NCI-H1417 treated with DMSO at 0.1 percent for 48 hours (cell line): ENCODE measurements at regions not wholly inside any gene's neighbourhood (a gene's known extent, or its start where the extent isn't known, plus 50 kb on each side); places are given as distances from the start of the nearest gene placed in this dataset.

Source experiments
- DNase-seq: peaks from one replicate; lab custom pipeline; 2025; lab: John Stamatoyannopoulos, UW

- no peak for DNase-seq
These were observed 370.5 kb upstream of the RSPO3 start for GRCh38 chr6:126747728-126748540.

- DNase-seq: no peak
These were observed 364.9 kb upstream of the RSPO3 start for GRCh38 chr6:126753606-126754005.

DNA sequence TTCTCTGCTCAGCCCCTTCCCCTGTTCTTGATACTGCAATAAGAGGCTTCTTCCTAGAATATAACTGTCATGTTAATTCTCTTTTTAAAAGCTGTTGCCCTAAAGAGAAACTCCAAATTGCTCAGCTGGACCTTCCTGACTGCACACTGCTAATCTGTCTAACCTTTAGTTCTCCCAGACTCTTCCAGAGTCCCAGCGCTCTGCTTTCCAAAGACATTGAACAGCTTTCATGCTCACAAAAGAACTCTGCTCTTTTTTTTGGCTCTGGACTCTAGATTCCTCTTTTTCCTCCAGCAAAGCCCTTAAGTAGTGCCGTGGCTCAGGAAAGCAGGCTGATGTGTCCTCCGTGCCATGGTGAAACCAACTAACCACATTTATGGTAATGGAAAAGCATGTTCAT, 356.6 kb upstream of the RSPO3 start:
- no peak for DNase-seq

DNA sequence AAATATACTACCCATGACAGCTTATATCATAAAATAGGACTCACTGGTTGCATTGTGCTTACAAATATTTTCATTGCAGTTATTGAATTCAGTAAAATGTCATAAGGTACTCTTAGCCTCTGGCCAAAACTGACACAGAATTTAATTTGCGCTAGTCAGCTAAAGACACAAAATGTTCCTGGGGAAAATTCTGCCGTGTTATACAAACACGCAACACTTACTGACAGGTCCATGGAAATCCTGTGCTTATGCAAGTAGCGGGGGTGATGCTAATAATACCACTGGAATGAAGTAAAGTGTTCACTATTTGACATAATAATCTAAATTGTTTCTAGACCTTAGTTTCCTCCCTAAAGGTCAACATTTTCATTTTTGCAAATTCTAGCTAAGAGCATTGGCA, 354.4 kb upstream of the RSPO3 start:
- no peak for DNase-seq

DNA sequence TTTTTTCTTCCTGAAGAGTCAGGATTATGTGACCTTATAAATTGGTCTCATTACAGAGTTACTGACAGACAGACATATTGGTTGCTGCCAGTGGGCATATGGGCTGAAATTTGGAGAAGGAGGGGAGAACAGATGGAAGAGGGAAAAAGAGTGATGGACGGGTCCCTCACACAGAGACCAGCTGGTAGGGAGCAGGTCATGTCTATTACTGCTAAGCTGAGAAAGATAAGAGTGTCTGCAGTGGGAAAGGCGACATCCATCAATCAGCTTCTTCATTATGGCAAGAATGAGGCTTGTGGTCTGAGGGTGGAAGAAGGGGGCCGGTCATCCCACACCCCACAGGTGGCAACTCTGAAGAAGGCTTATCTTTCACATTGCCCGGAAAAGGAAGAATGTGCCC, 353.8 kb upstream of the RSPO3 start:
- no peak for DNase-seq

- no peak for DNase-seq
These were observed 351.7 kb upstream of the RSPO3 start for GRCh38 chr6:126766820-126767219.

DNA sequence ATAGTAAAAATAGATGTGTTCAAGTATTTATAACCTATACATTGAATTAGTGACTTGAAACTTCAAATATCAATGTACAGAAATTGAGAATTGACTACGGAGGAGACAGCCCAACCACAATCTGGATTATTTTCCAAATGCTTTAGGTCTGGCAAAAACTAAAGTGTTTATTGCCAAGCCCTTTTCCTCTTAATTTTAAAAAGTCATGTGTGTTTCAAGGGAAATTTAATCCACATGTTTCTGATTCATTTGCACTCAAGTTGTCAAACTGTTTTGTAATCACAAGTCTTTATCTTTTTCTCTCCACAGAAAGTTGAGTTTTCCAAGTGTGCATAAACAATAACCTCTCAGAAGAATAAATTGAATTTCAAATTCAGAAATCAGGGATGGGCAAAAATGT, 350.8 kb upstream of the RSPO3 start:
- no peak for DNase-seq

DNA sequence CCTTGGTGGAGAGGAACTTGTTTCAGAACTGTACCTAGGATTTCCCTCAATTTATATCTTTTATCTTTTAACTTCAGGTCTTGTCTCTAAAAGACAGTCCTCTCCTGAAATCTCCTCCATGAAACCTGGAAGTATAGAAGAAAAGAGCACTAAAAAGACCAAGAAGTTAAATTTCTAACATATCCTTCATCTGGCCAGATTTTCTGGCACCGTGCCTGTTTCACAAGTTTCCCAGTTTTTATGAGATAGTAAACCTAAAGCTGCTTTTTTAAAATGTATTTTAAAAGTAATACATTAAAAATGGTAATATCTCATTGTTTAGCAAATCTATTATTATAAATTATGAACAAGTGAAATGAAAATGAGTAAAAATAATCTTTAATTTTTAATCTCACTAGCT, 348.3 kb upstream of the RSPO3 start:
- no peak for DNase-seq

DNA sequence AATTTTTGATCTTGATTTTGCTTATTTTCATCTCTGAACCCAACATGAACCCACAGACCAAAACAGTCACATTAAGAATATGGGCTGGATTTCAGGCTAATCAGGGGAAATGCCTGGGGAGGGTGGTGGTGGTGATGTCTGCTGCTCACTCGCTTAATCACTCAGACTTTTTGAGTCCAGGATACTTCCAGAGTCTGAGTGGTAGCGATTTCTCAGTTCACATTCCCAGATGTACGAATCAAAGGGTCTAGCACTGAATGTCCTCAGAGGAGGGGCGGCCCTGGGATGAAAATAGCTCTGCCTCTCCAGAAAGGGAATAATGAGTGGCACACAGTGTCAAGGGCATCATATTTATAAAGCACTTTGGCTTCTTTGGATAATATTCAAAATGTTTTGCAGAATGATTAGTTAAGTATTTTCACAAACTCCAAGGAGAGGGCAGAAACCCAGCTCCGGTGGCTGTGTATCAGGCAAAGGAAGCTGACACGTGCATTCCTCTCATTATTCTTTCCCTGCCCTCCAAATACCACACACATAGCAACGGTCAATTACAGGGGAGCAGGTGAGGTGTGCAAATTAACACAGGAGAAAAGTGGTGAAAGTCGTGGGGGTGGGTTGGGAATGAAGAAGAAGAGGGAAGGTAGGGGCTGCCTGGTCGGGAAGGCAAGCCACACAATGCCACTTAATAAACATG, 345.2 kb upstream of the RSPO3 start:
- no peak for DNase-seq

- DNase-seq: no peak
These were observed 339.1 kb upstream of the RSPO3 start for GRCh38 chr6:126779331-126779730.

- no peak for DNase-seq
These were observed 336.9 kb upstream of the RSPO3 start for GRCh38 chr6:126781582-126781981.

GRCh38 chr6:126784161-126784790, 334.2 kb upstream of the RSPO3 start:
- no peak for DNase-seq

- DNase-seq: no peak
These were observed 332.2 kb upstream of the RSPO3 start for GRCh38 chr6:126786262-126786661.

- no peak for DNase-seq
These were observed 330.8 kb upstream of the RSPO3 start for GRCh38 chr6:126787635-126788034.

GRCh38 chr6:126788861-126789365, 329.6 kb upstream of the RSPO3 start:
- DNase-seq: no peak

DNA sequence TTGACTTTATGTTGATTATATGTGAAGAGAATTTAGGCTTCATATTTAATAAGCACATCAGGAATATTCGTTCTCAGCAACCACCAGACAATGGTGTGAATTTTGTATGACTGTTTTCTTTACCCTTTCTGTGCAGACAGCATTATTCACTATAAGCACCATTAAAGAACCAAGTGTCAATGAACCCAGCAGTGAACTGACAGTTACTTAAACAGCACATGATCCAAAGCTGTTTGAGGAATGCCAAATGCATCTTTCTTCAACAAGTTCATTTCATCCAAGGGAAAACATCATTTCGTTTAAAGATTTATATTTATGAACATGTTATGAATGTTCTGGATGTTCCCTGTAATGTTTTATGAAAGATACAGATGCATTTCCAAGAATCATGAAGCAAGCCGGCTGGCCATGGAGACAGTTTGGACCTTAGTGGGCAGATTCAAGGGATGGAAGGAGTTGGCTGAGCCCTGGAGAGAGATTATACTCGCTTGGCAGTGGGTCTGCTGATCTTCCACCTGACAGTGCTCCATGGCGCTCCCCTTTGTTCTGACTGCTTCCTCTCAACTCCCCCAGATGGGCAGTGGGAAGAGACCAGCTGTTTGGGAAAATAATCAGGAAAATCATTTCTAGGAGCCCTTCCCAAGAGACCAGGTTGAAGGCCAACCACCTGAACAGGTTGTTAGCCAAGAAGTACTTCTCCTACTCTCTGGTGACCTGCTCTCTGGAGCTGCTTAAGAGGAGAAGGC, 326.0 kb upstream of the RSPO3 start:
- DNase-seq: no peak

DNA sequence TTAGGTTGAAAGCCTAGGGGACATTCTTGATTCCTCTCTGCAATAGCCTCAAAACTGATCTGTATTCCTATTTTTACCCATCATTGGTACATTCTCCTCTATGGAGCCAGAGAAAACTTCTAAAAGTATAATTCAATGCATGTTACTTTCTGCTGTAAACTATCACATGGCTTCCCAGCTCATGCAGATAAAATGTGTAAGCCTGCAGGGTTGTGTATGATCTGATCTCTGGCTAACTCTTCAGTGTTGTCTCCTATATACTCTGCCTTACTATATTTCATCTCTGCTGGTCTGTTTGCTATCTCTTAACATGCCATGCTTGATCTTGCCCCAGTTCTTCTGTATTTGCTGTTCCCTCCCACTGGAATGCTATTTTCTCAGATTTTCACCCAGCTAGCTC, 323.3 kb upstream of the RSPO3 start:
- no peak for DNase-seq

DNA sequence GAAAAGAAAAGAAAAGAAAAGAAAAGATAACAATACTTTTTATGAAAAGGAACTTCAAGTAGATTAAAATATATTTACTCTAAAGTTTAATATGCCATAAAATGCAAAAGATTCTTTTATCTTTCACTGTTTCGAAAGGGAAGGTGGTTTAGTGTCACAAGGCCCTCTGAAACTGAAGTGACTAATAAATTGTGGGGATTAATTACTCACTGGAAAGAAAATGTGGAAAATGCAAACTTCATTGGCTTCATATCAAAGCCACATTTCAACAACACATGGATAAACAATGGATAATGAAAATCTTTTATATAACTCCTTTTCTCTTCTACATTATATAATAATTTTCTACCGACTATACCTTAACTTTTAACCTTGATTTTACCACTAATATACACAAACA, 320.5 kb upstream of the RSPO3 start:
- no peak for DNase-seq

DNA sequence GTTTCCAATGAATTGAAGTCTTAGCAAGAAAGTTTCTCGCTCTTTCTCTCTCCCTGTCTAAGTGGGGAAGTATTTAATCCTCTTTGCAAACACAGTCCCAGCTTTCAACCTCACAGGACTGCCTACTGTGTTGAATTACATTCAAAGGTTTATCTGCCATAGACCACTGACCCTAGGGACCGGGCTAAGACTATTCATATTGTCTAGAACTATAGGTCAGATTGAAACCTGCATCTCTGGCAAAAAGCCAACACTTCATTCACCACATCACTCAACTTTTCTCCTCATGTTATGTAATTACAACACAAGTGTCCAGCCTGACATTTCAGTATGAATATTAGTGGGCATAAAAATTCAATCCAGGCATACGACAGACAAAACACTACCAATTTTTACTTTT, 314.7 kb upstream of the RSPO3 start:
- DNase-seq: no peak

- no peak for DNase-seq
These were observed 314.0 kb upstream of the RSPO3 start for GRCh38 chr6:126804332-126805064.

DNA sequence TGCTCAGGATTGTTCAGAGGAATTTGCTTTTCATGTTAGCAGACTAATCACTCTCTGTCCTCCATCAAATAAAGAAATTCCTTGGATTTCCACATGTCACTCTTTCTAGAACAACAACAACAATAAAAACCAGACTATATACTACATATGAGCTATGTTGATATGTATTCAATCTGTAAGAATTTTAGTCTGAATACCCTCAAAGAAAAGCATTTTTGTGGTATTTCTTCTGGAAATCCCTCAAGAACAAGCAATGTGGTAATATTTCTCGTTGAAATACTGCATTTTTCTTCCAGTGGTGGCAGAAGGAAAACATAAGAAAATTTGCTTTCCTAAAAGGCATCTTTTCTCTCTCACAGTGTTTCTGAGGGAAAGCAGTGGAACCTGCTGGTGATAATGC, 312.6 kb upstream of the RSPO3 start:
- DNase-seq: no peak

DNA sequence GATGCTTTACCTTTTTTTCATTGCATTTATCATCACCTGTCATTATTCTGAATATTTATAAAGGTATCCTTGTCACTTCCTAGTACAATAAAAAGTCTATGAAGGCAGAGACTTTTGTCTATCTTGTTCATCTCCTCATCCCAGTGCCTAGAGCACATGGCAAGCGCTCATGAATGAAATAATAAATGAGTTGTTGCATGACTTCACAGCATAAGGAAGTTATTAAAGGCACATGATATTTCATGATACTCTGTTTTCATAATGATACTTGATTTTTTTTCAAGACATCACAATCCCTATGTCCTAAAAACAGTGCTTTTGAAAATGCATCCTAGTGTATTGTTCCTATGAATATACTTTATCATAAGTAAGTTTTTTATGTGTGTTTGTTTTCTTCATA, 310.6 kb upstream of the RSPO3 start:
- DNase-seq: no peak
